A549 (cell line): ENCODE measurements at regions not wholly inside any gene's neighbourhood (a gene's known extent, or its start where the extent isn't known, plus 50 kb on each side); places are given as distances from the start of the nearest gene placed in this dataset.
A peak's percentile ranks its signal among the peaks of the same experiment; 100 is the strongest.

Experiments used
- ATAC-seq, 2 experiments: fragments of 200-7000 bp in 1 of 2; fragments of >200 bp in 1 of 2; cut with Nextera tagmentation in 1 of 2; cut with Tn5 transposase in 1 of 2; 3 replicates each; pipeline versions ENCODE4 v1.8.0 to v1.9.1; 2018 to 2020; ENCODE audit warnings: mild to moderate bottlenecking in 1 of 2, moderate library complexity in 1 of 2
- CTCF ChIA-PET: fragments of 300-600 bp; sonication (Branson Sonifier 250); formaldehyde crosslinking; extraction: SDS; loops from one replicate; lab custom pipeline; 2021; ENCODE audit warnings: antibody characterized with exemption, inconsistent platforms; lab: Yijun Ruan, JAX
- POLR2A ChIA-PET: fragments of 350-600 bp; formaldehyde crosslinking; extraction: SDS; loops from one replicate; lab custom pipeline; 2021; ENCODE audit warnings: antibody characterized with exemption, inconsistent platforms; lab: Yijun Ruan, JAX
- DNase-seq, 2 experiments: peaks; one replicate each; pipeline versions ENCODE4 v3.0.0 to v3.0.0-alpha.2; 2011 to 2016; ENCODE audit warnings: low read depth in 1 of 2, low spot score in 1 of 2
- FAIRE-seq: peaks from 2 replicates; lab custom pipeline; 2011; peaks lifted over from hg19 to GRCh38; lab: Jason Lieb, UNC
- H3K27ac ChIP-seq, 2 experiments: fragments of >200 bp; sonication (Bioruptor Twin); formaldehyde crosslinking; 3 replicates each; pipeline ENCODE4 v1.5.1; 2016 to 2017
- H3K4me1 ChIP-seq: fragments of >200 bp; sonication (Bioruptor Twin); formaldehyde crosslinking; 3 replicates; pipeline ENCODE4 v1.6.1; 2016
- H3K4me2 ChIP-seq: fragments of >200 bp; sonication (Bioruptor Twin); formaldehyde crosslinking; 3 replicates; pipeline ENCODE4 v1.6.1; 2016
- H3K4me3 ChIP-seq: fragments of >200 bp; sonication (Bioruptor Twin); formaldehyde crosslinking; 3 replicates; pipeline ENCODE4 v1.5.1; 2016
- H3K9me3 ChIP-seq: fragments of >200 bp; sonication (Bioruptor Twin); formaldehyde crosslinking; 3 replicates; pipeline ENCODE4 v1.6.1; 2016
- BCL3 ChIP-seq: fragments of >200 bp; sonication (Bioruptor Twin); formaldehyde crosslinking; IDR thresholded peaks from 3 replicates; pipeline ENCODE4 v1.6.1; 2016
- CBX2 ChIP-seq: fragments of 200-600 bp; sonication (generic); IDR thresholded peaks from 2 replicates; pipeline ENCODE4 v1.6.1; 2016; ENCODE audit warnings: low read depth, mild to moderate bottlenecking, borderline replicate concordance
- CEBPB ChIP-seq, 2 experiments: fragments of >200 bp in 1 of 2; sonication (Bioruptor Twin) in 1 of 2; formaldehyde crosslinking in 1 of 2; IDR thresholded peaks; 2 replicates each; pipeline ENCODE4 v1.6.1; 2012 to 2016
- E2F6 ChIP-seq: IDR thresholded peaks from 2 replicates; pipeline ENCODE4 v1.6.1; 2012; ENCODE audit warnings: low read depth, borderline replicate concordance
- FOSB ChIP-seq: fragments of 250-450 bp; sonication (Bioruptor Pico); IDR thresholded peaks from 2 replicates; pipeline ENCODE4 v1.5.0; 2020; ENCODE audit warnings: mild to moderate bottlenecking, moderate library complexity
- FOSL2 ChIP-seq, 2 experiments: fragments of 450-650 bp in 1 of 2; fragments of >200 bp in 1 of 2; sonication (Bioruptor Twin) in 1 of 2; formaldehyde crosslinking; IDR thresholded peaks; 2 replicates each; pipeline versions ENCODE4 v1.5.0 to v1.6.1; 2016 to 2020; ENCODE audit warnings: mild to moderate bottlenecking in 1 of 2, moderate library complexity in 1 of 2
- HDAC2 ChIP-seq: fragments of 200-600 bp; sonication (generic); IDR thresholded peaks from 2 replicates; pipeline ENCODE4 v1.6.1; 2016
- HOXA7 ChIP-seq: fragments of 250-450 bp; sonication (Bioruptor Pico); IDR thresholded peaks from 2 replicates; pipeline ENCODE4 v1.5.0; 2020; ENCODE audit warnings: mild to moderate bottlenecking, moderate library complexity
- HOXB5 ChIP-seq: fragments of 250-450 bp; sonication (Bioruptor Pico); IDR thresholded peaks from 2 replicates; pipeline ENCODE4 v1.5.0; 2020; ENCODE audit warnings: mild to moderate bottlenecking, moderate library complexity
- JUN ChIP-seq, 2 experiments: fragments of >200 bp; sonication (Bioruptor Twin); formaldehyde crosslinking; IDR thresholded peaks; 2 replicates in 1 of 2; 3 replicates in 1 of 2; pipeline ENCODE4 v1.6.1; 2016 to 2017
- MAFK ChIP-seq: fragments of 450-650 bp; IDR thresholded peaks from 2 replicates; pipeline ENCODE4 v1.6.1; 2014; ENCODE audit not compliant: partially characterized antibody
- MYC ChIP-seq: IDR thresholded peaks from 2 replicates; pipeline ENCODE4 v1.6.1; 2012; ENCODE audit warnings: mild to moderate bottlenecking, inconsistent platforms, low read length, improper control_type of control experiment, borderline replicate concordance
- NPAS2 ChIP-seq: fragments of 250-450 bp; sonication (Bioruptor Pico); IDR thresholded peaks from 2 replicates; pipeline ENCODE4 v1.8.0; 2022; ENCODE audit warnings: mild to moderate bottlenecking, moderate library complexity, borderline replicate concordance
- RARB ChIP-seq: fragments of 250-450 bp; sonication (Bioruptor Pico); IDR thresholded peaks from 2 replicates; pipeline ENCODE4 v1.8.0; 2021; ENCODE audit warnings: mild to moderate bottlenecking, moderate library complexity
- RNF2 ChIP-seq: fragments of 200-600 bp; sonication (generic); IDR thresholded peaks from 2 replicates; pipeline ENCODE4 v1.6.1; 2016; ENCODE audit warnings: low read depth, mild to moderate bottlenecking, antibody characterized with exemption, moderate library complexity, borderline replicate concordance
- TFCP2L1 ChIP-seq: fragments of 250-450 bp; sonication (Bioruptor Pico); IDR thresholded peaks from 2 replicates; pipeline ENCODE4 v1.5.0; 2021; ENCODE audit warnings: mild to moderate bottlenecking
- TP53 ChIP-seq: fragments of 250-450 bp; sonication (Bioruptor Pico); IDR thresholded peaks from 2 replicates; pipeline ENCODE4 v1.5.0; 2021; ENCODE audit warnings: mild to moderate bottlenecking, moderate library complexity
- WGBS: methylation state at CpG from one replicate; pipeline ENCODE4 v1.1.6; 2017; ENCODE audit errors: missing lambda C conversion rate; 5-methylcytosine and 5-hydroxymethylcytosine counted together
- TF ChIP-seq, protein P1 (sequence below): fragments of 250-450 bp; sonication (Bioruptor Pico); IDR thresholded peaks from 2 replicates; pipeline ENCODE4 v1.5.0; 2021; ENCODE audit warnings: mild to moderate bottlenecking, moderate library complexity, borderline replicate concordance
- TF ChIP-seq, protein P2 (sequence below): IDR thresholded peaks from 2 replicates; pipeline ENCODE4 v1.6.1; 2012
- TF ChIP-seq, protein P3 (sequence below): fragments of 250-450 bp; sonication (Bioruptor Pico); IDR thresholded peaks from 2 replicates; pipeline ENCODE4 v1.5.0; 2020; ENCODE audit warnings: low read depth, mild to moderate bottlenecking, moderate library complexity
- TF ChIP-seq, protein P4 (sequence below): fragments of 450-650 bp; IDR thresholded peaks from 2 replicates; pipeline ENCODE4 v1.6.1; 2014; ENCODE audit warnings: antibody characterized with exemption

GRCh38 chr1:148334339-148335130 lies 148.6 kb downstream of the PPIAL4G start (continued):
- TF ChIP-seq CEBPB (IDR thresholded peaks at IDR 0.05) (0 out of 4 replicates have a peak, but pooled peaks of 1 of the 2 experiments have one; percentile 49), MYC (0 out of 2 replicates have a peak, but pooled peaks have one; percentile 0), TP53 (peak; percentile 94), JUN (IDR thresholded peaks at IDR 0.05) (peak; percentile 99), RNF2 (no peak), HOXB5 (CRISPR knock-in tag) (0 out of 2 replicates have a peak, but pooled peaks have one; percentile 75), RARB (CRISPR knock-in tag) (peak; percentile 98), CBX2 (no peak), TFCP2L1 (CRISPR knock-in tag) (peak; percentile 99), BCL3 (peak; percentile 99), E2F6 (0 out of 2 replicates have a peak, but pooled peaks have one; percentile 1), FOSB (peak; percentile 99), HOXA7 (CRISPR knock-in tag) (peak; percentile 99), MAFK (peak; percentile 70)
- TF ChIP-seq, protein P1, sequence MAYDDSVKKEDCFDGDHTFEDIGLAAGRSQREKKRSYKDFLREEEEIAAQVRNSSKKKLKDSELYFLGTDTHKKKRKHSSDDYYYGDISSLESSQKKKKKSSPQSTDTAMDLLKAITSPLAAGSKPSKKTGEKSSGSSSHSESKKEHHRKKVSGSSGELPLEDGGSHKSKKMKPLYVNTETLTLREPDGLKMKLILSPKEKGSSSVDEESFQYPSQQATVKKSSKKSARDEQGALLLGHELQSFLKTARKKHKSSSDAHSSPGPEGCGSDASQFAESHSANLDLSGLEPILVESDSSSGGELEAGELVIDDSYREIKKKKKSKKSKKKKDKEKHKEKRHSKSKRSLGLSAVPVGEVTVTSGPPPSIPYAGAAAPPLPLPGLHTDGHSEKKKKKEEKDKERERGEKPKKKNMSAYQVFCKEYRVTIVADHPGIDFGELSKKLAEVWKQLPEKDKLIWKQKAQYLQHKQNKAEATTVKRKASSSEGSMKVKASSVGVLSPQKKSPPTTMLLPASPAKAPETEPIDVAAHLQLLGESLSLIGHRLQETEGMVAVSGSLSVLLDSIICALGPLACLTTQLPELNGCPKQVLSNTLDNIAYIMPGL (CRISPR knock-in tag), result peak; percentile 69; the same call in 1 of the 2 replicates
- TF ChIP-seq, protein P2, sequence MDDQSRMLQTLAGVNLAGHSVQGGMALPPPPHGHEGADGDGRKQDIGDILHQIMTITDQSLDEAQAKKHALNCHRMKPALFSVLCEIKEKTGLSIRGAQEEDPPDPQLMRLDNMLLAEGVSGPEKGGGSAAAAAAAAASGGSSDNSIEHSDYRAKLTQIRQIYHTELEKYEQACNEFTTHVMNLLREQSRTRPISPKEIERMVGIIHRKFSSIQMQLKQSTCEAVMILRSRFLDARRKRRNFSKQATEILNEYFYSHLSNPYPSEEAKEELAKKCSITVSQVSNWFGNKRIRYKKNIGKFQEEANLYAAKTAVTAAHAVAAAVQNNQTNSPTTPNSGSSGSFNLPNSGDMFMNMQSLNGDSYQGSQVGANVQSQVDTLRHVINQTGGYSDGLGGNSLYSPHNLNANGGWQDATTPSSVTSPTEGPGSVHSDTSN, result peak; percentile 81
- TF ChIP-seq, protein P3, sequence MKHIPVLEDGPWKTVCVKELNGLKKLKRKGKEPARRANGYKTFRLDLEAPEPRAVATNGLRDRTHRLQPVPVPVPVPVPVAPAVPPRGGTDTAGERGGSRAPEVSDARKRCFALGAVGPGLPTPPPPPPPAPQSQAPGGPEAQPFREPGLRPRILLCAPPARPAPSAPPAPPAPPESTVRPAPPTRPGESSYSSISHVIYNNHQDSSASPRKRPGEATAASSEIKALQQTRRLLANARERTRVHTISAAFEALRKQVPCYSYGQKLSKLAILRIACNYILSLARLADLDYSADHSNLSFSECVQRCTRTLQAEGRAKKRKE (CRISPR knock-in tag), result 0 out of 2 replicates have a peak, but pooled peaks have one; percentile 86
- TF ChIP-seq, protein P4, sequence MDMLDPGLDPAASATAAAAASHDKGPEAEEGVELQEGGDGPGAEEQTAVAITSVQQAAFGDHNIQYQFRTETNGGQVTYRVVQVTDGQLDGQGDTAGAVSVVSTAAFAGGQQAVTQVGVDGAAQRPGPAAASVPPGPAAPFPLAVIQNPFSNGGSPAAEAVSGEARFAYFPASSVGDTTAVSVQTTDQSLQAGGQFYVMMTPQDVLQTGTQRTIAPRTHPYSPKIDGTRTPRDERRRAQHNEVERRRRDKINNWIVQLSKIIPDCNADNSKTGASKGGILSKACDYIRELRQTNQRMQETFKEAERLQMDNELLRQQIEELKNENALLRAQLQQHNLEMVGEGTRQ, result 0 out of 2 replicates have a peak, but pooled peaks have one; percentile 2

DNA sequence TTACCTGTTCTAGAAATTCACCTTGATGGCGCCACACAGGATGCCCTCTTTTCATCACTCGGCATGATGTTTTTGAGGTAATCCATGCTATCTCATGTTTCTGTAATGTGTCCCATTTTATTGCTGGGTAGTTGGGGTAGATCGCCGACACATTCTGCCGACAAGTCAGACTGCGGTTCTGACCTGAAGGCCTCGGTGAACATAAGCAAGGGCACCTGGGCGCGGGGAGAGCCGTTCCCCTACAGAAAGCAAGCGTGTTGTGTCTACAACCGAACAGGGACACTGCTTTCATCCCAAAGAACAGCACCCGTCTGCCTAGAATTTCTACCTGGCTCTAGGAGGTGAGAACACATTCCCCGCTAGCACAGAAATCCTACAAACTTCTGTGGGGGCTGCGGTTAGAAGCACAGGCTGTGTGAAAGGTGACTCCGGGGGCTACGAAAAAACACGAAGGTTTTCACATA lies 149.2 kb downstream of the PPIAL4G start:
- Histone ChIP-seq H3K9me3 (peaks cover 4% of the 10 kb centered on the region; the same call in 1 of the 3 replicates), H3K27ac (peak overlapping the region; percentile 84 to 89), H3K4me3 (peak overlapping the region; percentile 47), H3K4me1 (0 out of 3 replicates have a peak, but pooled peaks cover 3% of the 10 kb centered on the region), H3K4me2 (peak overlapping the region; percentile 84)
- TF ChIP-seq, protein P4, result no peak
- no peak for TF ChIP-seq HDAC2
- TF ChIP-seq FOSL2 (IDR thresholded peaks at IDR 0.05), result no peak
- TF ChIP-seq FOSL2 (CRISPR knock-in tag; IDR thresholded peaks at IDR 0.05), result no peak
- no peak for TF ChIP-seq NPAS2
- 7% methylated on average over 18 of the region's 18 CpGs for WGBS
- POLR2A ChIA-PET, result interaction anchor here (0.6 to 2.3 kb wide), 13 partner anchors 12 to 295 kb away, joined by 3 to 104 read pairs (median 5); partner anchors contain the start of gene NBPF11
- CTCF ChIA-PET, result interaction anchor here (4.1 kb wide), 1 partner anchor 12 kb away, joined by 17 read pairs; no protein-coding TSS in a partner anchor
- FAIRE-seq (no peak), DNase-seq (peak in 1 of 2 experiments; percentile 13), ATAC-seq (no peak; a peak in 2 of 6 replicates)
